Adrenal gland (tissue), 9 donors: ENCODE measurements at regions not wholly inside any gene's neighbourhood (a gene's known extent, or its start where the extent isn't known, plus 50 kb on each side); places are given as distances from the start of the nearest gene placed in this dataset.
"Not testable (repeated sequence)": the region's sequence is repeated elsewhere in the genome, so short reads cannot be mapped to it uniquely, and the experiment has no call there.

Experiments
- DNase-seq, 7 donors: peaks; one replicate each; pipeline ENCODE4 v3.0.0-alpha.2; 2019 to 2020
- H3K27ac ChIP-seq, 5 donors: fragments of 200-600 bp; sonication (generic) in 4 of 5; 1 replicate in 3 of 5; 2 replicates in 2 of 5; pipeline versions ENCODE4 v1.5.1 to v1.8.0; 2016 to 2020; ENCODE audit warnings: mild to moderate bottlenecking in 1 of 5
- H3K27me3 ChIP-seq: fragments of 200-600 bp; 2 replicates; pipeline ENCODE4 v1.8.0; 2021
- H3K36me3 ChIP-seq, 2 donors: fragments of 200-600 bp; replicated peaks in 1 of 2; 1 replicate in 1 of 2; 2 replicates in 1 of 2; pipeline versions ENCODE4 v1.5.1 to v1.8.0; 2018 to 2022
- H3K4me1 ChIP-seq, 2 donors: fragments of 200-600 bp; replicated peaks in 1 of 2; 1 replicate in 1 of 2; 2 replicates in 1 of 2; pipeline versions ENCODE4 v1.5.1 to v1.8.0; 2018 to 2021
- H3K4me3 ChIP-seq, 4 donors: fragments of 200-600 bp; sonication (generic) in 3 of 4; one replicate each; pipeline ENCODE4 v1.5.1; 2016 to 2018
- H3K9me3 ChIP-seq, 3 donors: fragments of 200-600 bp; sonication (generic) in 1 of 3; replicated peaks in 1 of 3; 1 replicate in 2 of 3; 2 replicates in 1 of 3; pipeline versions ENCODE4 v1.5.1 to v1.8.0; 2016 to 2021
- CTCF ChIP-seq, 6 experiments: fragments of 450-650 bp in 4 of 6; fragments of 200-600 bp in 2 of 6; sonication (generic) in 1 of 6; IDR thresholded peaks; 1 replicate in 5 of 6; 2 replicates in 1 of 6; pipeline versions ENCODE4 v1.5.1 to v1.8.0; 2016 to 2021; ENCODE audit warnings: antibody characterized with exemption in 6 of 6, mild to moderate bottlenecking in 2 of 6, moderate library complexity in 1 of 6
- POLR2A ChIP-seq, 2 donors: fragments of 450-650 bp; IDR thresholded peaks; one replicate each; pipeline ENCODE4 v1.6.1; 2017; ENCODE audit warnings: antibody characterized with exemption in 2 of 2, mild to moderate bottlenecking in 2 of 2, moderate library complexity in 1 of 2
- WGBS, 4 donors: extraction: QIAGEN DNeasy Blood & Tissue Kit in 2 of 4; methylation state at CpG; one replicate each; pipeline versions ENCODE4 v1.1.5 to v1.1.7; 2013 to 2017; 5-methylcytosine and 5-hydroxymethylcytosine counted together
- intact Hi-C, 2 donors: fragments of 100-400 bp; cut with DNase I; formaldehyde crosslinking; loops; one replicate each; pipeline versions ENCODE4 v1.14.1 to v1.15.0; 2022 to 2023
- donor health status: healthy with polysubstance abuse.
- donor health status: Bipolar disorder and iron deficiency.
- donor health status: DM: yes; HTN: yes; CAD: no.
- donor health status: DM: no; HTN: no; CAD: no.
- donor health status: DM: no; HTN: no; CAD: no.

- 58 to 68% (median 61%) methylated on average over 2 of the region's 2 CpGs for WGBS, 4 donors
These were observed 115.1 kb downstream of the OTOR start for GRCh38 chr20:16863303-16863702.

GRCh38 chr20:16864069-16864468, 115.9 kb downstream of the OTOR start:
- 61 to 73% (median 72%) methylated on average over 5 of the region's 5 CpGs for WGBS, 4 donors
- H3K4me1 ChIP-seq = no peaks in the 10 kb centered on the region
- H3K27ac ChIP-seq = no peak overlapping the region
- intact Hi-C loops = no loop called here
- peak in 1 of 7 donors; percentile 17 for DNase-seq
- H3K36me3 ChIP-seq = no peaks in the 10 kb centered on the region
- TF ChIP-seq POLR2A (IDR thresholded peaks at IDR 0.05) = no peak
- no peak for TF ChIP-seq CTCF (IDR thresholded peaks at IDR 0.05)
- H3K9me3 ChIP-seq = no peaks in the 10 kb centered on the region
- H3K27me3 ChIP-seq = no peaks in the 10 kb centered on the region
- no peak overlapping the region for H3K4me3 ChIP-seq

More at GRCh38 chr20:16863303-16863702, 115.1 kb downstream of the OTOR start:
- intact Hi-C loops = no loop called here
- Histone ChIP-seq H3K27me3 (no peaks in the 10 kb centered on the region), H3K4me3 (no peak overlapping the region), H3K36me3 (no peaks in the 10 kb centered on the region), H3K27ac (no peak overlapping the region), H3K4me1 (no peaks in the 10 kb centered on the region), H3K9me3 (no peaks in the 10 kb centered on the region)
- no peak for DNase-seq
- no peak for TF ChIP-seq POLR2A (IDR thresholded peaks at IDR 0.05)
- no peak for TF ChIP-seq CTCF (IDR thresholded peaks at IDR 0.05)

- no peaks in the 10 kb centered on the region for H3K4me1 ChIP-seq
- no peak for DNase-seq
- no peaks in the 10 kb centered on the region for H3K9me3 ChIP-seq
- intact Hi-C loops = no loop called here
- H3K36me3 ChIP-seq = no peaks in the 10 kb centered on the region
- WGBS, 4 donors = 25 to 40% (median 36%) methylated on average over 1 of the region's 1 CpG
- no peaks in the 10 kb centered on the region for H3K27me3 ChIP-seq
- TF ChIP-seq CTCF (IDR thresholded peaks at IDR 0.05) (no peak), POLR2A (IDR thresholded peaks at IDR 0.05) (no peak)
- no peak overlapping the region for H3K4me3 ChIP-seq
- no peak overlapping the region for H3K27ac ChIP-seq
These were observed 116.8 kb downstream of the OTOR start for GRCh38 chr20:16864963-16865362.

GRCh38 chr20:16865406-16865805, 117.2 kb downstream of the OTOR start:
- WGBS, 4 donors = 49 to 83% (median 66%) methylated on average over 2 of the region's 2 CpGs
- no peak overlapping the region for H3K27ac ChIP-seq
- intact Hi-C loops = no loop called here

GRCh38 chr20:16873124-16873523, 125.0 kb downstream of the OTOR start:
- H3K27me3 ChIP-seq, H3K4me1 ChIP-seq, H3K36me3 ChIP-seq, H3K9me3 ChIP-seq, intact Hi-C loops, DNase-seq, H3K27ac ChIP-seq, H3K4me3 ChIP-seq: not testable (repeated sequence)
- WGBS, 4 donors = 86 to 93% (median 90%) methylated on average over 4 of the region's 4 CpGs

More at GRCh38 chr20:16865406-16865805, 117.2 kb downstream of the OTOR start:
- no peak for TF ChIP-seq POLR2A (IDR thresholded peaks at IDR 0.05)
- no peak for TF ChIP-seq CTCF (IDR thresholded peaks at IDR 0.05)
- Histone ChIP-seq H3K27me3 (no peaks in the 10 kb centered on the region), H3K4me1 (no peaks in the 10 kb centered on the region), H3K36me3 (no peaks in the 10 kb centered on the region), H3K9me3 (no peaks in the 10 kb centered on the region), H3K4me3 (no peak overlapping the region)
- DNase-seq = no peak
